ENCODE measurements at regions not wholly inside any gene's neighbourhood (a gene's known extent, or its start where the extent isn't known, plus 50 kb on each side); places are given as distances from the start of the nearest gene placed in this dataset.
A peak's percentile ranks its signal among the peaks of the same experiment; 100 is the strongest.

GRCh38 chr20:50363479-50363878, 146.7 kb upstream of the PTPN1 start:
- DNase-seq = no peak

GRCh38 chr20:50364542-50364941, 145.6 kb upstream of the PTPN1 start:
- no peak for DNase-seq

- peak; percentile 98 for DNase-seq
These were observed 143.7 kb upstream of the PTPN1 start for GRCh38 chr20:50366270-50367103.

GRCh38 chr20:50367104-50367674, 143.0 kb upstream of the PTPN1 start:
- DNase-seq = no peak

GRCh38 chr20:50367739-50368375, 142.3 kb upstream of the PTPN1 start:
- DNase-seq = no peak

- DNase-seq = no peak
These were observed 141.8 kb upstream of the PTPN1 start for GRCh38 chr20:50368386-50368785.

GRCh38 chr20:50368813-50369224, 141.4 kb upstream of the PTPN1 start:
- no peak for DNase-seq

- DNase-seq = peak; percentile 92
These were observed 140.8 kb upstream of the PTPN1 start for GRCh38 chr20:50369225-50370035.

- no peak for DNase-seq
These were observed 140.1 kb upstream of the PTPN1 start for GRCh38 chr20:50370036-50370566.

- peak; percentile 39 for DNase-seq
These were observed 138.1 kb upstream of the PTPN1 start for GRCh38 chr20:50371878-50372769.

- DNase-seq = no peak
These were observed 137.5 kb upstream of the PTPN1 start for GRCh38 chr20:50372770-50373088.

- no peak for DNase-seq
These were observed 136.4 kb upstream of the PTPN1 start for GRCh38 chr20:50373674-50374286.

GRCh38 chr20:50374541-50375078, 135.6 kb upstream of the PTPN1 start:
- DNase-seq = no peak

GRCh38 chr20:50376179-50376887, 133.8 kb upstream of the PTPN1 start:
- no peak for DNase-seq

- no peak for DNase-seq
These were observed 133.2 kb upstream of the PTPN1 start for GRCh38 chr20:50376888-50377459.

GRCh38 chr20:50378170-50379000, 131.8 kb upstream of the PTPN1 start:
- DNase-seq = no peak

- peak; percentile 88 for DNase-seq
These were observed 130.9 kb upstream of the PTPN1 start for GRCh38 chr20:50379049-50379990.

All from NCI-H1105 treated with DMSO at 0.1 percent for 48 hours (cell line).